Ovary (tissue), 7 donors: ENCODE measurements at regions not wholly inside any gene's neighbourhood (a gene's known extent, or its start where the extent isn't known, plus 50 kb on each side); places are given as distances from the start of the nearest gene placed in this dataset.

ENCODE experiments used
- DNase-seq, 5 donors: peaks; one replicate each; pipeline ENCODE4 v3.0.0-alpha.2; 2019 to 2020
- H3K27ac ChIP-seq, 2 donors: fragments of 200-600 bp; one replicate each; pipeline versions ENCODE4 v1.5.1 to v1.8.0; 2019 to 2022
- H3K27me3 ChIP-seq: fragments of 200-600 bp; one replicate; pipeline ENCODE4 v1.8.0; 2022
- H3K36me3 ChIP-seq: fragments of 200-600 bp; sonication (generic); one replicate; pipeline ENCODE4 v1.5.1; 2019
- H3K4me1 ChIP-seq: one replicate; pipeline ENCODE4 v1.8.1; 2013; ENCODE audit warnings: mild to moderate bottlenecking, moderate library complexity; ENCODE audit not compliant: insufficient read depth
- H3K4me3 ChIP-seq: fragments of 200-600 bp; sonication (generic); one replicate; pipeline ENCODE4 v1.5.1; 2017
- H3K9me3 ChIP-seq, 2 donors: fragments of 200-600 bp in 1 of 2; sonication (generic) in 1 of 2; one replicate each; pipeline versions ENCODE4 v1.5.1 to v1.8.1; 2013 to 2019; ENCODE audit warnings: mild to moderate bottlenecking in 1 of 2, moderate library complexity in 1 of 2
- CTCF ChIP-seq, 3 donors: fragments of 450-650 bp in 2 of 3; fragments of 200-600 bp in 1 of 3; IDR thresholded peaks; one replicate each; pipeline versions ENCODE4 v1.5.1 to v1.8.0; 2016 to 2022; ENCODE audit warnings: antibody characterized with exemption in 3 of 3, mild to moderate bottlenecking in 1 of 3
- EP300 ChIP-seq: sonication (generic); formaldehyde crosslinking; IDR thresholded peaks from one replicate; pipeline ENCODE4 v1.6.1; 2017; ENCODE audit warnings: antibody characterized with exemption
- POLR2A ChIP-seq: fragments of 450-650 bp; IDR thresholded peaks from one replicate; pipeline ENCODE4 v1.6.1; 2017; ENCODE audit warnings: antibody characterized with exemption, mild to moderate bottlenecking, moderate library complexity
- WGBS, 3 donors: extraction: QIAGEN DNeasy Blood & Tissue Kit in 1 of 3; methylation state at CpG; one replicate each; pipeline versions ENCODE4 v1.1.5 to v1.1.7; 2013 to 2017; 5-methylcytosine and 5-hydroxymethylcytosine counted together
- intact Hi-C, 4 donors: fragments of 100-400 bp; cut with DNase I; formaldehyde crosslinking; loops; one replicate each; pipeline versions ENCODE4 v1.11.0 to v1.15.1; 2022 to 2023
- donor health status: DM: no; HTN: no; CAD: no; lungs with moderate emphysema.
- donor health status: DM: no; HTN: no; CAD: no.
- donor health status: Bipolar disorder and iron deficiency.
- donor health status: DM: no; HTN: no; CAD: no.
- donor health status: DM: yes; HTN: yes; CAD: no.

DNA sequence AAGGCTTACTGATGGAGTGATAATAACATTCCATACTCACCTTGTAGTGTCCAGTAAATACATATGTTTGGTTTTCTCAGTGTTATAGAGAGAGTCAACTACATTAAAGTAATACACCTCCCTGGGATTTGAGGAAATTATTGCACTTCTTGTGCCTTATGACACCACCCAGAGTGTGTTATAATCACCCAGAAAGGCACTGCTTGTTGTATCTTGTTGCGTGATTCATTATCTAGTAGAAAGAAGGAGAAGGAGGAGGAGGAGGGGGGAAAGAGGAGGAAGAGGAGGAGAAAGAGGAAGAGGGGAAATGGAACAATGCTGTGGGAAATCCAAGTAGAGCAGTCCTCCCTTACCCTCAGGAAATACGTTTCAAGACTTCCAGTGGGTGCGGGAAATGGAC lies 661.8 kb upstream of the WWC1 start:
- 85 to 92% (median 87%) methylated on average over 3 of the region's 3 CpGs for WGBS, 3 donors
- Histone ChIP-seq H3K4me3 (no peak overlapping the region), H3K27me3 (no peaks in the 10 kb centered on the region), H3K4me1 (no peaks in the 10 kb centered on the region), H3K9me3 (no peaks in the 10 kb centered on the region), H3K36me3 (no peaks in the 10 kb centered on the region), H3K27ac (no peak overlapping the region)
- TF ChIP-seq POLR2A (no peak), CTCF (IDR thresholded peaks at IDR 0.05) (no peak), EP300 (no peak)
- no peak for DNase-seq
- intact Hi-C loops, result no loop called here

DNA sequence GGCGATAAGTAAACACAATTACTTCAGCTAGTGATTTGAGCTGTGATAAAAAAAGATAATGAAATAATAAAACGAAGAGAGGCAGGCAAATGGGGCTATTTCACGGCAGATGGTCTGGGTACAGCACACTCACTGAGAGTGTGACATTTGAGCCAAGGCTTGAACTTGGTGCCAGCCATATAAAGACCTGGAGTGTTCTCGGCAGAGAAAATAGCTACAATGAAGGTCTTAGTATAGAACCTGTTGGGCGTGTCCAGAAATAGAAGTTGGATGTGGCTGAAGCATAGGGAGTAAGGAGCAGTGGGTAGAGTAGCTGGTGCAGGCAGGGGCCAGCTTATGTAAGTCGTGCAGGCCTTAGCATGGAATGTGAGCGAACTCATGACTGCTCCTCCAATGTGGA lies 660.3 kb upstream of the WWC1 start:
- 81 to 87% (median 86%) methylated on average over 7 of the region's 7 CpGs for WGBS, 3 donors
- Histone ChIP-seq H3K27ac (no peak overlapping the region), H3K27me3 (no peaks in the 10 kb centered on the region), H3K9me3 (no peaks in the 10 kb centered on the region), H3K36me3 (no peaks in the 10 kb centered on the region), H3K4me3 (no peak overlapping the region), H3K4me1 (no peaks in the 10 kb centered on the region)
- intact Hi-C loops, result no loop called here
- TF ChIP-seq CTCF (IDR thresholded peaks at IDR 0.05) (no peak), POLR2A (no peak), EP300 (no peak)
- no peak for DNase-seq

- Histone ChIP-seq H3K27me3 (no peaks in the 10 kb centered on the region), H3K27ac (no peak overlapping the region), H3K4me3 (no peak overlapping the region), H3K4me1 (no peaks in the 10 kb centered on the region), H3K36me3 (no peaks in the 10 kb centered on the region), H3K9me3 (no peaks in the 10 kb centered on the region)
- no peak for TF ChIP-seq POLR2A
- TF ChIP-seq CTCF (IDR thresholded peaks at IDR 0.05), result no peak
- no peak for TF ChIP-seq EP300
- intact Hi-C loops, result no loop called here
- no peak for DNase-seq
- WGBS, 3 donors, result 30 to 43% (median 39%) methylated on average over 3 of the region's 3 CpGs
Measured at GRCh38 chr5:167633114-167633513, 658.3 kb upstream of the WWC1 start.

- Histone ChIP-seq H3K27me3 (no peaks in the 10 kb centered on the region), H3K36me3 (no peaks in the 10 kb centered on the region), H3K27ac (no peak overlapping the region), H3K4me1 (no peaks in the 10 kb centered on the region), H3K9me3 (no peaks in the 10 kb centered on the region), H3K4me3 (no peak overlapping the region)
- intact Hi-C loops, result no loop called here
- TF ChIP-seq CTCF (IDR thresholded peaks at IDR 0.05) (no peak), POLR2A (no peak), EP300 (no peak)
- DNase-seq, result no peak
- WGBS, 3 donors, result 24 to 30% (median 24%) methylated on average over 2 of the region's 2 CpGs
Measured at GRCh38 chr5:167633931-167634341, 657.5 kb upstream of the WWC1 start.

GRCh38 chr5:167634432-167634831 lies 657.0 kb upstream of the WWC1 start:
- H3K27ac ChIP-seq, result no peak overlapping the region
- 29 to 53% (median 35%) methylated on average over 1 of the region's 1 CpG for WGBS, 3 donors
- no peaks in the 10 kb centered on the region for H3K36me3 ChIP-seq

More at GRCh38 chr5:167634432-167634831, 657.0 kb upstream of the WWC1 start:
- H3K27me3 ChIP-seq, result no peaks in the 10 kb centered on the region
- no peak overlapping the region for H3K4me3 ChIP-seq
- intact Hi-C loops, result no loop called here
- no peak for DNase-seq
- H3K4me1 ChIP-seq, result no peaks in the 10 kb centered on the region
- no peak for TF ChIP-seq EP300
- no peak for TF ChIP-seq POLR2A
- no peak for TF ChIP-seq CTCF (IDR thresholded peaks at IDR 0.05)
- no peaks in the 10 kb centered on the region for H3K9me3 ChIP-seq
